Small intestine (tissue), 7 donors: ENCODE measurements at regions not wholly inside any gene's neighbourhood (a gene's known extent, or its start where the extent isn't known, plus 50 kb on each side); places are given as distances from the start of the nearest gene placed in this dataset.
A peak's percentile ranks its signal among the peaks of the same experiment; 100 is the strongest.

Experiments used
- DNase-seq, 2 donors: peaks; one replicate each; pipeline versions ENCODE4 v3.0.0 to v3.0.0-alpha.2; 2013
- FAIRE-seq: peaks from 2 replicates; lab custom pipeline; 2012; peaks lifted over from hg19 to GRCh38; lab: Jason Lieb, UNC
- H3K27ac ChIP-seq, 3 donors: one replicate each; pipeline ENCODE4 v1.5.1; 2013; ENCODE audit warnings: low read length in 2 of 3, mild to moderate bottlenecking in 2 of 3, control low read depth in 1 of 3, inconsistent platforms in 1 of 3, low read depth in 1 of 3, moderate library complexity in 1 of 3
- H3K27me3 ChIP-seq, 3 donors: one replicate each; pipeline ENCODE4 v1.6.1; 2013; ENCODE audit warnings: low read length in 3 of 3, inconsistent platforms in 1 of 3; ENCODE audit not compliant: control insufficient read depth in 3 of 3, insufficient read depth in 3 of 3
- H3K36me3 ChIP-seq, 3 donors: one replicate each; pipeline ENCODE4 v1.6.1; 2013; ENCODE audit warnings: low read length in 3 of 3, inconsistent platforms in 1 of 3, low read depth in 1 of 3, mild to moderate bottlenecking in 1 of 3, moderate library complexity in 1 of 3; ENCODE audit not compliant: control insufficient read depth in 3 of 3, insufficient read depth in 2 of 3
- H3K4me1 ChIP-seq, 3 donors: one replicate each; pipeline ENCODE4 v1.6.1; 2013; ENCODE audit warnings: low read length in 2 of 3, inconsistent platforms in 1 of 3, low read depth in 1 of 3, mild to moderate bottlenecking in 1 of 3, moderate library complexity in 1 of 3; ENCODE audit not compliant: control insufficient read depth in 3 of 3, insufficient read depth in 2 of 3
- H3K4me3 ChIP-seq, 3 donors: one replicate each; pipeline ENCODE4 v1.5.1; 2013; ENCODE audit warnings: low read length in 3 of 3, control low read depth in 1 of 3, inconsistent platforms in 1 of 3, low read depth in 1 of 3, mild to moderate bottlenecking in 1 of 3, moderate library complexity in 1 of 3
- H3K9me3 ChIP-seq, 2 donors: one replicate each; pipeline ENCODE4 v1.6.1; 2013; ENCODE audit warnings: low read depth in 1 of 2, low read length in 1 of 2; ENCODE audit not compliant: control insufficient read depth in 2 of 2, insufficient read depth in 1 of 2
- WGBS, 3 donors: extraction: QIAGEN DNeasy Blood & Tissue Kit; methylation state at CpG; one replicate each; pipeline ENCODE4 v1.1.7; 2013; 5-methylcytosine and 5-hydroxymethylcytosine counted together
- donor health status: healthy with polysubstance abuse.
- donor health status: control.
- donor health status: control.
- donor health status: Bipolar disorder and iron deficiency.
- donor health status: healthy.

DNA sequence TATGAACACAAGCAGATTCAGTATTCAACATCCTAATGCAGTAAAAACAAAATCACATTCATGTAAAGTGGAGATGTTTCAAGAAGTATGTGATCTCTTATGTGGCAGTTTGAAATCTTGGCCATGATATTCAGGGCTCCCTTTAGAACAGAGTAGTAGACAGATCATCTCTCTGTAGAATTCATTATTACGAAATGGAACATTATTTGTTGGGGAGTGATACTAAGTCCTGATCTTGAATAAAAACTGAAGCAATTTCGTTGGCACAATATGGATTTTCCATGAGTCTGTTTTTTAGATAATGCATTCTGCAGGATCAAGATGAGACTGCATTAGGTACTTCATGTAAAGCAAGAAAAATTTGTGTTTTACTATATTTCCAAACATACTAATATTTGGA, 264.4 kb upstream of the NRIP1 start:
- Histone ChIP-seq H3K9me3 (peaks cover 0 to 15% of the 10 kb centered on the region in 2 donors), H3K27ac (no peak overlapping the region), H3K4me3 (no peak overlapping the region), H3K36me3 (no peaks in the 10 kb centered on the region), H3K27me3 (no peaks in the 10 kb centered on the region), H3K4me1 (no peaks in the 10 kb centered on the region)
- FAIRE-seq (no peak), DNase-seq (no peak)
- 61 to 82% (median 79%) methylated on average over 2 of the region's 2 CpGs for WGBS, 3 donors

DNA sequence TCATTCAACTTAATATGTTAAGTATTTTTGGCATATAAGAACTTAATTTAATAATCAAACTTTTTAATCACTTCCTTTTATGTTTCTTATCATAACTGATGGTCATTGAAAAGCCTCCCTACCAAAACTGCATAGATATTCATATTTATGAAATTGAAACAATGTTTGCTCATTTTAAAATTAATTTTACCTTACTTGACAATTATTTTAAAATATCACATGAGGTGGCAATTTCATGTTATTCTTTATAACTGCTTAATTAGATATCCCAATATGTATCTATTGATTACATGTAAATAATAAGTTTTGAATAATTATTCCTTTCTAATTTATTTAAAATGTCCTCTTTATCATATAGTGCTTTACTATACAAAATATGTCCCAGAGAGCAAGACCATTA, 266.1 kb upstream of the NRIP1 start:
- H3K9me3 ChIP-seq, result peaks cover 0 to 15% of the 10 kb centered on the region in 2 donors
- FAIRE-seq, result peak; percentile 26
- DNase-seq, result no peak
- no peaks in the 10 kb centered on the region for H3K27me3 ChIP-seq
- H3K4me1 ChIP-seq, result no peaks in the 10 kb centered on the region
- H3K27ac ChIP-seq, result no peak overlapping the region
- H3K4me3 ChIP-seq, result no peak overlapping the region
- H3K36me3 ChIP-seq, result no peaks in the 10 kb centered on the region

DNA sequence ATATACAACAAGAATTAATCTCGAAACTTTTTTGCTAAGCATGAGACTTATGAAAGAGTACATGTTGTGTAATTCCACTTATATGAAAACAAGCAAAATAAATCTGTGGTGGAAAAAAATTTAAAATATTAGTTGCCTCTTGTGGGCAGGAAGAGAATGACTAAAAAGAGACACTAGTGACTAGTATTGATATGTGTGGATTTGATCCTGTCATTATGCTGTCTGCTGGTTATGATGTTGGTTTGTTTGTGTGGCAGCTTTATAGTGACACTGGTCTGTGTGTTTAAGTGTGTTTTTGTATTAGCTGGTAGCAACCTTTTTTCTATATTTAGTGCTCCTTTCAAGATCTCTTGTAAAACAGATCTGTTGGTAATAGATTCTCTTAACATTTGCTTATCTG, 267.8 kb upstream of the NRIP1 start:
- 78 to 90% (median 78%) methylated on average over 1 of the region's 1 CpG for WGBS, 3 donors
- H3K27me3 ChIP-seq, result no peaks in the 10 kb centered on the region
- H3K4me3 ChIP-seq, result no peak overlapping the region
- no peak overlapping the region for H3K27ac ChIP-seq
- DNase-seq, result no peak
- FAIRE-seq, result no peak
- peaks cover 0 to 4% of the 10 kb centered on the region in 2 donors for H3K9me3 ChIP-seq
- no peaks in the 10 kb centered on the region for H3K36me3 ChIP-seq
- H3K4me1 ChIP-seq, result no peaks in the 10 kb centered on the region

DNA sequence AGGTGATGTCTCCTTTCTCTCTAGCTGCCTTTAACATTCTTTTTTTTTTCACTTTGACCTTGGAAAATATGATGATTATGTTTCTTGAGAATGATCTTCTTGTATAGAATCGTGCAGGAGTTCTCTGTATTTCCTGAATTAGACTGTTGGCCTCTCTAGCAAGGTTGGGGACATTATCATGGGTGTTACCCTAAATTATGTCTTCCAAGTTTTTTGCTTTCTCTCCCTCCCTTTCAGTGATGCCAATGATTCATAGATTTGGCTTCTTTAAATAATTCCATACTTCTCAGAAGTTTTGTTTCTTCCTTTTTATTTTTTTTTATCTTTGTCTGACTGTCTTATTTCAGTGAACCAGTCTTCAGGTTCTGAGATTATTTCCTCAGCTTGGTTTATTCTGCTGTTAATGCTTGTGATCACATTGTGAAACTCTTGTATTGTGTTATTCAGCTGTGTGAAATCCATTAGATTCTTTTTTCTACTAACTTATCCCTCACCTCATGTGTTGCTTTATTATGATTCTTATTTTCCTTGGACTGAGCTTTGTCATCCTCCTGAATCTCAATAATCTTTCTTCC, 268.4 kb upstream of the NRIP1 start:
- no peak overlapping the region for H3K27ac ChIP-seq
- H3K36me3 ChIP-seq, result no peaks in the 10 kb centered on the region
- 42 to 56% (median 49%) methylated on average over 1 of the region's 1 CpG for WGBS, 3 donors
- no peak for FAIRE-seq
- H3K4me1 ChIP-seq, result no peaks in the 10 kb centered on the region
- no peaks in the 10 kb centered on the region for H3K27me3 ChIP-seq
- H3K9me3 ChIP-seq, result no peaks in the 10 kb centered on the region
- H3K4me3 ChIP-seq, result no peak overlapping the region
- no peak for DNase-seq

DNA sequence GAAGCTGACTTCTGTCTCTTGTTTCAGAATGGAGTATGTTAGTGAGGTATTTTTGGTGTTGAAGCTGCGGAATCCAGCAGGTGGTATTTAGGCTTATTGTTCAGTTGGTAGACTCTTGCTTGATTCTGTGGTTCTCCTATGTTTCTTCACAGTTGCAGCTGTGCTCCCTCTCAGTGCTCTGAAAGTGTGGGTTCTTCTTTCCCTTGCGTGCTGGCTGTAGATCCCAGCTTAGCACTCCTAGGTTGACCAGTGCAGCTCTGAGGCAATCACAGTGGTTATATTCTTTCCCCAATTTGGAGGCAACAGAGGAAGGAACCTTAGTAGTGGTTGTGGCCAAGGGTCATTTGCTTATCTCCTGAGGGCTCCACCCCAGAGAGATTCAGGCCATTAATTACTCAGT, 269.2 kb upstream of the NRIP1 start:
- FAIRE-seq, result no peak
- no peak for DNase-seq
- H3K4me1 ChIP-seq, result no peaks in the 10 kb centered on the region
- no peak overlapping the region for H3K27ac ChIP-seq
- no peaks in the 10 kb centered on the region for H3K27me3 ChIP-seq
- no peak overlapping the region for H3K4me3 ChIP-seq
- no peaks in the 10 kb centered on the region for H3K36me3 ChIP-seq
- WGBS, 3 donors, result 91 to 93% (median 92%) methylated on average over 2 of the region's 2 CpGs
- H3K9me3 ChIP-seq, result no peaks in the 10 kb centered on the region

DNA sequence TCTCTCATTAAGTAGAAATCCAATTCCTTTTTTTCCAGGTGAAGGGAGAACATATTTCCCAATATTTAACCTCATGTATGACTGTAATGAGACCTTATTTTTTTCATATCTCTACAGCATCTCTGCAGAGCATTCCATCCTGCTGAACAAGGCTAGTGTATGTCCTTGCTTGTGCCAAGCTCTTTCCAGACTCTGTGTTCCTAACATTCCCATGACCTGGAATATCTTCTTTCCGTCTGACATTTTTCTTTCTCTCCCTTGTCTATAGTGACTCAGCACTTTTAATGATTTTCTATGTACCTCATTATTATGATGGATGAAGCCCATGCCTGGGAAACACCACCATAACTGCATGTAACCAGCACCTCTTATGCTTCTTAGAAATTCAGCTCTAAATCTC, 278.3 kb upstream of the NRIP1 start:
- H3K4me1 ChIP-seq, result no peaks in the 10 kb centered on the region
- peaks cover 0 to 3% of the 10 kb centered on the region in 2 donors for H3K9me3 ChIP-seq
- FAIRE-seq, result no peak
- no peaks in the 10 kb centered on the region for H3K36me3 ChIP-seq
- no peak for DNase-seq
- no peaks in the 10 kb centered on the region for H3K27me3 ChIP-seq
- H3K4me3 ChIP-seq, result no peak overlapping the region
- 65 to 79% (median 77%) methylated on average over 1 of the region's 1 CpG for WGBS, 3 donors
- no peak overlapping the region for H3K27ac ChIP-seq

DNA sequence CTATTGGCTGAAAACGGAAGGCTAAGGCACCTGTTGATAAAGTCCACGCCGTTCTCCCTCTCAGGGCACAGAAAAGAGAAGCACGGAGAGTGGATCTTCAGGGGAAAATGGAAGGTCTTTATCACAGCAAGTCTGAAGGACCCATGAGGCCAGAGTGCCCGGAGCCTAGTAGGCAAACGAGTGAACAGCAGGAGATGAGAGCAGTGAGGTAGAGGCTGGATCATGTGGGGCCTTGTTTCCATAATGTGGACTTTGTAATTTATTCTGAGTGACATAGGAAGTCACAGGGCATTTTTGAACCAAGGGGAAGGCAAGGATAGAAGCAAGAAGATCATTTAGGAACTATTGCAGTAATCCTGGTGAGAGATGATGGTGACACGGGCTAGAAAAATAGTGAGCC, 287.2 kb upstream of the NRIP1 start:
- H3K4me1 ChIP-seq, result no peaks in the 10 kb centered on the region
- H3K27me3 ChIP-seq, result no peaks in the 10 kb centered on the region
- H3K36me3 ChIP-seq, result no peaks in the 10 kb centered on the region
- FAIRE-seq (no peak), DNase-seq (no peak)
- 91 to 92% (median 92%) methylated on average over 7 of the region's 7 CpGs for WGBS, 3 donors
- no peak overlapping the region for H3K4me3 ChIP-seq
- no peak overlapping the region for H3K27ac ChIP-seq
- no peaks in the 10 kb centered on the region for H3K9me3 ChIP-seq

DNA sequence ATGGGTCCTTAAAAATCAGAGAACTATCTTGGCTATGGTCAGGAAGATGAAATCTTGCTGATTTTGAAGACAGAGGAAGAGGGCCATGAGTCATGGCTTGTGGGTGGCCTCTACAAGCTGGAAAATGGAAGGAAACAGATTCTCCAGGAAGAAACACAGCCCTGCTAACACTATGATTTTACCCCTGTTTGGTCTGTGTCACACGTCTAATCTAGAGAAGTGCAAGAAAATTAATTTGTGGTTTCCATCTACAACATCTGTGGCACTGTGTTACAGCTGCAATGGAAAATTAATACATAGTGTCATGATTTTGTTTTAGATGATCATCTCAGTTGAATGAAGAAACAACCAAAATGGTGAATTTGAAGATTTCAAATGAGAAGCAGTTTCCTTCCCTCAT, 288.7 kb upstream of the NRIP1 start:
- H3K4me3 ChIP-seq, result no peak overlapping the region
- no peaks in the 10 kb centered on the region for H3K27me3 ChIP-seq
- H3K9me3 ChIP-seq, result no peaks in the 10 kb centered on the region
- FAIRE-seq, result no peak
- no peak for DNase-seq
- H3K4me1 ChIP-seq, result no peaks in the 10 kb centered on the region
- no peaks in the 10 kb centered on the region for H3K36me3 ChIP-seq
- 72 to 78% (median 75%) methylated on average over 1 of the region's 1 CpG for WGBS, 3 donors
- no peak overlapping the region for H3K27ac ChIP-seq

DNA sequence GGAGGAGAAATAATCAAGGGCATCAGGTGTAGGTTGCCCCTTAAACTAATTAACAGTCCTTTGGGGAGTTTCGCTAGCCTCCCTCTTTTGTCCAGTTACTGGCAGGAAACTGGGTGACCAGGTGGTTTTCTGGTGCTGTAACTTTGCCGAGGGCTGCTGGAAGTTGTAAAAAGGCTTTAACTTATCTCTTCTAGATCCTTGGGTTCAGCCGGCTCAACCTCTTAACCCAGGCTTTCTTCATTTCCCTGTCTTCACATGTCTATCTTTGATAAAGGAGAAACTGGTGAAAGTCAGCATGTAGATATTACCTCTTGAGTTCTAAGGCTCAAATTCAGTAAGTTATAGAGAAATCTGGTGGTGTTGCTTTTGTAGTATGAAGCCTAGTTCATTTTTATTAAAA, 289.7 kb upstream of the NRIP1 start:
- H3K9me3 ChIP-seq, result no peaks in the 10 kb centered on the region
- H3K4me3 ChIP-seq, result no peak overlapping the region
- no peaks in the 10 kb centered on the region for H3K4me1 ChIP-seq
- WGBS, 3 donors, result 13 to 47% (median 37%) methylated on average over 3 of the region's 3 CpGs
- no peak overlapping the region for H3K27ac ChIP-seq
- H3K36me3 ChIP-seq, result no peaks in the 10 kb centered on the region
- no peaks in the 10 kb centered on the region for H3K27me3 ChIP-seq
- DNase-seq (peak in 1 of 2 donors; percentile 22), FAIRE-seq (no peak)
